Daoy (cell line): ENCODE measurements at regions not wholly inside any gene's neighbourhood (a gene's known extent, or its start where the extent isn't known, plus 50 kb on each side); places are given as distances from the start of the nearest gene placed in this dataset.
"Not testable (repeated sequence)": the region's sequence is repeated elsewhere in the genome, so short reads cannot be mapped to it uniquely, and the experiment has no call there.

Experiments used
- DNase-seq: peaks from one replicate; pipeline ENCODE4 v3.0.0-alpha.2; 2015; ENCODE audit warnings: low read depth

DNA sequence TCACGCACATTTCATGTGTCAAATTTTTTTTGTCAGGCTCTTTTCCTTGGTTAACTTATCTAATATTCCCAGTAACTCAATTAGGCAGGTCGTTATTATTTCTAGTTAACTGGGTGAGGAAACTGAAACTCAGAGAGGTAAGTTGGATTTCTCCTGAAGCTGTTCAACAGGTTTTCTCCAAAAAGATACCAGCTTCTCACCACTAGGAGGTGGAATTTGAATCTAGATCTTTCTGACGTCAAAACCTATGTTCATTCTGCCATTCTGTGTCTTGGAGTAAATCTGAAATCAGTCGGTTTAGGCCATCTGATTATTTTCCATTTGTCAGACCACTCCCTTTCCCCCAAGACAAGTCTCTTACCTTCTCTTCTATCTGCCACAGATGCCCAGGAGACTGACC, 572.9 kb downstream of the ACTL7B start:
- DNase-seq: no peak

DNA sequence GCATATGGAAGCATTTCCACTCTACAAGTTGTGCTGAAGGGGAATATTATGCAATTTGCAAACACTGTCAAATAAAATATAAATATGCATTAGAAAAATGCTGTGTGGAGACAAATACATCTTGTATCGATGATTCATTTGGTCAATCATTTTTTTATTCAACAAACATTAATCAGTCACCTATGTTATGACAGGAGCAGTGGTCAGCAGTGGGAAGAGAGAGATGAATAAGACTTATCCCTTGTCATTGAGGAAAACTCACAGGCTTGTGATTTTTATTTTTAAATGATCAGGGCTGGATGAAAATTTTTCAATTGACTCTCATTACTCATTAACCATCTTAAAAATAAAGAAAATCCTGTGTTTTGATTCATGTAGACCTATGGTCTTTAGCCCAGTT, 574.1 kb downstream of the ACTL7B start:
- DNase-seq: no peak

DNA sequence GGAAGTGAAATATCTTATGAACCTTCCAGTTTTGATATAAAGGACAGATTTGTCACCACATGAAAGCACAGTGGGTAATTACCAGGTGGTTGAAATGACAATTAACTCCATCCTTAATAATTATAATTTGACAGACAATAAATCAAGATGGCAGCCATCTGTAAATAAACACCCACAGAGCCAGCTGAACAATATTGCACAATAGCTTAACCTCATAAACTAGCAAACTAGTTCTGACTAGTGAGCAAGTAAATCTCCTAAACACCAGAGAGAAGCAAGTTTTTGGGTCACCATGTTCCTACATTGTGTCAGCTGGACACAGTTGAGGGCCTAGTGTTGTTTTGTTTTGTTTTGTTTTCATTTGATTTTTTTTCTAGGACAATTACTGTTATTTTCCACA, 577.4 kb downstream of the ACTL7B start:
- DNase-seq: no peak

DNA sequence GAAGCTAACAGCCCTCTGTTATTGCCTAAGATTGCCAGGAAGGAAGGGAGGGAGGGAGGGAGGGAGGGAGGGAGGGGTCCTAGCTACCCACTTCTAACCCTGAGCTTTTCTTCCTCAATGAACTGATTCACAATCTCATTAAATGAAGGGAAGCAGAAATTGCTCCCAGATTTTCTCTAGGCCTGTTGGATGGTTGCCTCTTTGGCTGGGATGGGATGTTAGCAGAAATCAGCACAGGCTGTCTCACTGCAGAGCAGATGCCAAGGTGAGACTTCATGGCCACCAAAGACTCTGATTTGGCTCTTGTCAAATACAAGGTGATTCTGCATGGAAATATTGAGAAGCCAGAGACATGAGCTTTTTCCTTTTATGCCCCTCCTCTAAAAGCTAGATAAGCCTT, 578.6 kb downstream of the ACTL7B start:
- DNase-seq: no peak

DNA sequence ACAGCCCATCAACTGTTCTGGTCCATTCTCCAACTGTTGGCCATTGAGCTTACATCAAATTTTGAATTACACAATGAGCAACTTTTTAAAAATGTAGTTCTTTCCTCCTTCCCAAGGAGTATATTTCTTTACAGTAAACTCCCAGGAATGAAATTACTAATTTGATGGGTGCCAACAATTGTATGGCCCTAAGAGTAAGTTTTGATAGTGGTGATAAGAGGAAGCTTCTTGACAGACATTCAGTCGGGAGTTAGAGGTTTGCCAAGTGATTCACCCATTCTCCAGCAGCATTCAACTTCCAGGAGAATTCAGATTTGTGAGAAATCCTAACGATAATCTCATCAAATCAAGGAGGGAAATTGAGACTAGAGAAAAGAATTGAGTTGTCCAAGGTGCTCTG, 579.9 kb downstream of the ACTL7B start:
- DNase-seq: no peak

DNA sequence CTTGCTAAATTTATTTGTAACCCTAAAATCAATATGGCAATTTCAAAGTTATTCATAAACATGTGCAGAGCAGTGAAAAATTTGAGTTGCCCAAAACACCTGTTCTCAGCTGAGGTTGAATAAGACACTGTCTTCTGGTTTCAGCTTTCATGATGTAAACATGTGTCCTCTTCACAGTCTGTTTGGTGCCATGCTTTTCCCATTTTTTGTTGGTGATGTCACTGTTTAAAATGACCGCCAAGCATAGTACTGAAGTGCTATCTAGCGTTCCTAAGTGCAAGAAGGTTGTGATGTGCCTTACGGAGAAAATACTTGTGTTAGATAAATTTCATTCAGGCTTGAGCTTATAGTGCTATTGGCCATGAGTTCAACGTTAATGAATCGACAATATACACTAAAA, 580.8 kb downstream of the ACTL7B start:
- DNase-seq: no peak

DNA sequence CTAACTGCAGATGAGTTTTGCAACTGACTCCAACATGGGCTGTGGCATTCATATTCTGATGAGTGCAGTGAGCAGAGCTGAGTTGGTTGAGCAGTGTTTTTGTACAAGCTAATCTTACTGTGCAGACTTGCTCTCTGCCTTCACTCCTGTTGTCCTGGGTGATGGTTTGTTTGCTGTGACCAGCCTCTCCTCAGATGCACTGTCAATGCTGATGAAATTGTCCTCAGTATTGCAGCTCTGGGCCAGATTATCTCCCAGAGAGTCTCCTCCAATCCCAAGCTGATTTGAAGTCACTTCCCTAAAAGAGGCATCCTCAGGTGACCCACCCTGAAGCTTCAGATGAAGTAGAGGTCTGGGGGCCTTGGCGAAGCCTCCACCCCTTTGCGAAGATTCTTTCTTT, 581.8 kb downstream of the ACTL7B start:
- DNase-seq: no peak

DNA sequence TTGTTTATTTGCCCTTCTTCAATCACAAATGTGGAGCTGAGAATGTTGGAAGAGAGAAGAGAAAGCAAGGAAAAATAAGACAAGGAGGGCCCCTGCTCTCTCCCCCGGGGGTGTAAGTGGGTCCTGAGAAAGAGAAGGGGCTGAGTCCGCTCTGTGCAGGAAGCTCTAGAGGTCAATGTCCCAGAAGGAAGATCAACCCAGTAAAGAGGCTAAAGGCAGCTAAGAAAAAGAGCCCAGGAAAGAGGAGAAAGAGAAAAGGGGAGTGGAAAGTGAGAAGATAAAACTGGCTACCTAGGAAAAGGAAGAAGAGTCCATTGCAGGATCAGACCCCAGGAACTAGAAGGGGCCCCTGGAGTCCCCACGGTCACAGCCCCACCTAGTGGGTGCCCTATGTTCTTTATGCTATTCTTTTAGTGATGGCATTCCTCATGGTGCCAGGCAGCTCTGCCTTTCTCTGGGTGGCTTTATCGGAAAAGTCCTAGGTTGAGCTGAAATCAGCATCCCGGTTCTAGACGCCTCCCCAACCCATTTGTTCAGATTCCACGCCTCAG, 583.4 kb downstream of the ACTL7B start:
- peak; percentile 74 for DNase-seq

DNA sequence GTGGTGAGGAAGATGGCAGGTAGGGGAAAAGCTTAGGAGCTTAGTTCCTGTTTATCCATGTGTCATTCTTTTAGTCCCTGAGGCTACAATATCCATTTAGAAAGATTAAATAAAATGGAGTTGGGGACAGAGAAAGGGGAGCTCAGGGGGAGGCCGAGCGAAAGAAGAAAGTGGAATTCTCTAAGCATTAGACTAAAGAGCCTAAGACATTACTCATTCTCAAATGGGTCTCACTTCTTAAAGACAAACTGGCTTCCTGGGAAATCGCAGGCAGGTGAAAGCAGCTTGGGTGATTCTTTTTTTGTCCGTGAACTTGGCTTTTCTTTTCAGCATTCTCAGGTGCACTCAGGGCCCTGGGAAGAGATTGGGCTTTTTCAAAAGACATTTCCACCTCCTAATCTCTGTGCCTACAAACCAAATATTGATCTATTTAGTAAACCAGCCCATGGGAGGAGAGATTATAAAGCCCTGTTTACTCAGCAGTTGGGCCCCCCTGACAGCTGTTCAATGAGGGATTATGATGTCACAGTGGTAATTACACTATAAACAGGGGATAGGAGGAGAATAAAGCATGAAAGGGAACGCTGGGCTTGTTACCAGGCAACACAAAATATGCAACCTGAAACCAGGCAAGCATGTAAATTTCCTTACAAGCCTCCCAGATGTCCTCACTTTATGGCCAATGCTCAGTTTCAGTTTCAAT, 584.0 kb downstream of the ACTL7B start:
- DNase-seq: peak; percentile 79

DNA sequence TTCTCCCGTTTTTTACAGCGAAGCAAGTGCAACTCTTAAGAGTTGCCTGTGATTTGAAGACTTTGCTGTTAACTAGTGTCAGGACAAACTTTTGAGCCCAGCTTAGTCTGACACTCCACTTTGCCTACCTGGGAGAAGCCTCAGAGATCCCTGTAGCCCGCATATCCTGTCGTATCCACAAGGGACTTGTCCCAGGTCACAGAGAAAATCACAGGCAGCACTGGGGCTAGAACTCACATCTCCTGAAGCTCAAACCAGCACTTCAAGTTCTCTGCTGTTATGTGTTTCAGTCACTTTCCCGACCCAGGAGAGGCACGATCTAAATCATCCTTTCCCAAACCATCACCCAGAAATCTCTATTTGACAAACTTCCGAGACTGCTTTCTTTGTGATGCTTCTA, 584.5 kb downstream of the ACTL7B start:
- no peak for DNase-seq

DNA sequence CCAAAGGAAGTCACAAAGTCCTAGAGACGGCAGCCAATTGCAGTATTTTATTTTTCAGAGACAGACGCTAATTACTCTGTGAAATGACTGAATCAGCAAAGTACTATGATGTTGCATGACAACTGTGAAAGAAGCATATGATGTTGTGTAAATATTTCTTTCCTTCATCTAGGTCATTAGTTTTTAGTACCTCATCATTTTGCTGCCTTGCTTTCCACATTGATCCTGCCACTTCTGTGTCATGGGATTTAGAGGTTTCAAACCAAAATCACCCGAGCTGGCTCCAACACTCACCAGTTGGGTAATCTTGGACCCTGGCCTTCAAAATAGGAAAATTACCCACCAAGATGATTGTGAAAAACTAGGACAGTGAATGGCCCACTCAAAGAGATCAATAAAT, 585.2 kb downstream of the ACTL7B start:
- no peak for DNase-seq

DNA sequence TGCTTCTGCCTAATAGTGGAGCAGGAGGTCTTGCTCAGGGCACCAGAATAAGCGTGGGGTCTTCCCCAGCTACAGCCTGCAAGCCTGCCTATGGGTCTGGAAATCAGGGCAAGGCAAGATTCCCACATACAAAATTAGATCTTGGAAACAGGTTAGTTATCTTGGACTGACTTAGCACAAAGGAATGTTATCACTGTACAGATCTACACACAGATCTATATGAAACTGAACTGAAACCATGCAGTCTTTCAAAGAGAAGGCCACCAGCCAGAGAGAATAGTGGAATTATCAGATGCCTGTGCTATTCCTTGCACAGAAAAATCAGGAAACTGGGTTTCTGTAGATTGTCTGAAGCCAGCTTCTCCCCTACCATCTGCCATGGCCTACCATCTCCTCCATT, 585.7 kb downstream of the ACTL7B start:
- peak; percentile 50 for DNase-seq

DNA sequence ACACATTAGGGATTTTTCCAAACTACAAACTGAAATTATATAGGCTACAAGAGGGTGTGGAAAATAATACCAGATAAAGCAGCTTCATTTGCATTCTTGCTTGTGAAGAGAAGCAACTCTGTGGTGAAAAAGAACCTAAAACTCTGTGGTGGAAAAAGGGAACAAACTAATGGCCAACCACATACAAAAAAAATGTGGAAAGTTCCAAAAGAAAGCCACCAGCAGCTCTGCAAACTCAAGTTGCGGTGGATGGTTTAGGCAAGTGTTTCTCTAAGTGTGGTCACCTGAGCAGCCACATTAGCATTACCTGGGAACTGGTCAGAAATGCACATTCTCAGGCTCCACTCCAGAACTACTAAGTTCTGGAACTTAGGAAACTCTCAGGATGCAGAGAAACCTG, 586.4 kb downstream of the ACTL7B start:
- DNase-seq: no peak

DNA sequence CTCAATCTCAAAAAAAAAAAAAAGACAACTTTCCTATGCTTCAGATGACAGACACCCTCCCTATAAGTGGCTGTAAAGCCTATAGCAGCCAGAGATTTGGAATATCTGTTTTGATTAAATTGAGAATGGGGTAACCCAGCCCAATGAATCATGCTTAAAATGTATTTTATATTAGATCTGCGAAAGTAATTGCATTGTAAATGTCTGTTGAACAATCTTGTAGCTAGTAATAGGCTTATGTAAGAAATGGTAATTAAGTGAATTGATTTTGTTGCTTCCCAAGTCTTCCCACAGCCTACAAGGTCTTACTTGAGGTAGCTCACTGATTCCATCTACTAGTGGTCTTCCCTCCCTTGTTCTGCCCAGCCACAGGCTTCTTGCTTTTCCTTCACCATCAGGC, 590.7 kb downstream of the ACTL7B start:
- DNase-seq: no peak

DNA sequence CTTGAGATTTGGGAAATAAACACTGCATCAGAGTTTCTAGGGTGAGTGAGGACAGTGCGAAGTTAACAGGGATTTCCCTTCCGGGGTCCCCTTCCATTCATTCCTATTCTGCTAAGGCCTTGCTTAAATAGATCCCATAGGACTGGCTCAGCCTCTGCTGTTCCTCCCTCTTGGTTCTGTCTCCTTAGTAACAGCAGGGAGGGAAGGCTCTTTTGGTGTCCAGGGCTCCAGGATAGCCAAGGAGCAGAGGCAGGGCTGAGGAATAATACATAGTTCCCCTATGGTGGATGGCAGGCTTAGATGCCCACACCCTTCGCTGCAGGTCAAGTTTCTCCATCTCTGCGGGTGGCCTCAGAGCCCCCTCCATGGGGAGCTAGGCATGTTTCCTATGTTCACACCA, 591.7 kb downstream of the ACTL7B start:
- DNase-seq: no peak

DNA sequence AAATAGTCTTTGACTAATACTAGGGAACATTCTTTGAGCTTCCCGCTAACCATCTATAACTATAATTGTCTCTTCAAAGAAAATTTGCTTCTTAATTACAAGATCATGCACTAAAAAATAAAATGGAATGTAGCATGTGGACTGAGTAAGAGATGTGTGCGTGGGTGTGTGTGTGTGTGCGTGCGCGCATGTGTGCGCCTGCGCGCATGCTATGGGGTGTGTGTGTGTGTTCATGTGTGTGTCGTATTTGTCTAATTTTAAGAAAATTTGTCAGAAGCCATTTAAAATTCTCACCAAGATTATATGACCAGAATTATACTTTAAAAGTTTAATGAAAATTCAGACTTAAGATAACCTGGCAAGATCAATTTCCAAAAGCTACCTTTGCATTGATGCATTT, 593.0 kb downstream of the ACTL7B start:
- no peak for DNase-seq

DNA sequence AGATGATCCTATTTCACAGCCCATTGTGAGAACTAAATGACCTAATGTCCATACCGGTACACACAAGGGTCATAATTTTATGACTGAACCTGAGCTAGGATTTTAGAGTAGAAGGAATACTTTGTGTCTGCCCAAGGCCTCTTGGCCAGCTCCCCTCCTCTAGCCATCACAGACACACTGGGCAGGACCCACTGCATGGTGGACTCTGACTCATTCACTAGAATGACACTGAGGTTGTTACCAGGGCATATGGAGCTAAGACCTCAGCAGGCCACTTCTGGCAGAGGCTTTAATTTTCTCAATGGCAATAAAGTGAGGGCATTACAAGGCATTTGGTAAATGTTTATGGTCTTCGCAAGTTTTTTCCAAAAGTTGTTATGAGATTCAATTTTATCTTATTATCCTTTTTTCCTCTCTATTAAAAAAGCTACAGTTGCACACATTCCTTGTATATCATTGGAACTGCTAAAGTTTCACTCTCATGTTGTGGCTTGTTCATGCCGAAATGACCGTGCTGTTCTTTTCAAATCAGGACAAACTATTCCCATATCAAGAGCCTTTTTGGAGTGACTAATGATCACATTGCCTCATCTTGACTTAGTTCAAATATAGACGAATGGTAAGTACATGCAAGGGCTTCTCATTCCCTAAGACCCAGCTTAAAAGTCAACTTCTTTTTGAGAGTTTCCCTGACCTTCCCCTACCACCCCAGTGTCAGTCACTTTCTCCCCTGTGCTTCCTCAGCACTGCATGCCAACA, 595.7 kb downstream of the ACTL7B start:
- DNase-seq: no peak

DNA sequence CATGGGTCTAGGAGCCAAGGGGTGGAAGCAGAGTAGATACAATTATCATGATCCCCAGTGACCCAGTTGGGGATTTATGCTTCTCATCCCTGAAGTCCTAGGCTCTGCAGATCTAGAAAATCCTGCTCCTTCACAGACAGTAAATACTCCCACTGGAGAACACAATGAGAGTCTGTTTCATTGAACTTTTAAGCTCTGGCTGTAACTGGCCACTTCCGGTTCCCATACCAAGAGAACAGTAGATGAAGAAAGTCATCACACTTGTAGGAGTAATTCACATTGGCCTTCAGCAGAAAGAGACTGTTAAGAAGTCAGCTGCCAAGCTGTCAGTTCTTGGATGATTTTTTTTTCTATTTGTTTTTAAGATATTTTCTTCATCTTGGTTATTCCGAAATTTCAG, 597.1 kb downstream of the ACTL7B start:
- no peak for DNase-seq

DNA sequence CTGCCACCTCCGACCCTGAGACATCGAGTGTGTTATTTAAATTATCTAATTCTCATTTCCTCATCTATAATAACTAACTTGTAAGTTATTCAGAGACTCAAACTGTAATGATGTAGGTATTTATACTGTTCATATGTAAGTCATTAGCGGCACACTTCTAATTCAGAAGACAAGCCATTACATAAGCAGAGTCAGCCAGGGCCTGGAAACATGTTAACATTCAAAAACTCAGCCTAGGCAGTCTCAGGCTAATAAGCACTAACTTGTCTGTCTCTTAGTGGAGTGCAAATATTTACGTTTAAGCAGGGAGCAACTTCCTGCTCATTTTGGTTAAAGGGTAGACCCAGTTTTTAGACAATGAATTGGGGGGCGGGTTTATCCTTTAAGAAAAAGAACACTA, 598.4 kb downstream of the ACTL7B start:
- no peak for DNase-seq

DNA sequence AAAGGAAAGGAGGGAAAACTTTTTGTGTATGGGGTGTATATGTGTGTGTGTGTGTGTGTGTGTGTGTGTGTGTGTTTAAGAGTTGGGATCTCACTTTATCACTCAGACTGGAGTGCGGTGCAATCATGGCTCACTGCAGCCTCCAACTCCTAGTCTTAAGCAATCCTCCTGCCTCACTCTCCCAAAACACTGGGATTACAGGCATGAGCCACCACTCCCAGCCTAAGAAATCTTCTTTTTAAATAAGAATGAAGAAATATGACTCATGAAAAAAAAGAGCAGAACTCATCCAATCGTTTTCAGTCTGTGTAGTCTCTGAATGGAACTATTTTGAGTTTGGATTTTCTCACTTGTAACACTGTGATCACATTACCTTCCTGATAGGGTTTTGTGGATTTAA, 601.5 kb downstream of the ACTL7B start:
- DNase-seq: no peak

DNA sequence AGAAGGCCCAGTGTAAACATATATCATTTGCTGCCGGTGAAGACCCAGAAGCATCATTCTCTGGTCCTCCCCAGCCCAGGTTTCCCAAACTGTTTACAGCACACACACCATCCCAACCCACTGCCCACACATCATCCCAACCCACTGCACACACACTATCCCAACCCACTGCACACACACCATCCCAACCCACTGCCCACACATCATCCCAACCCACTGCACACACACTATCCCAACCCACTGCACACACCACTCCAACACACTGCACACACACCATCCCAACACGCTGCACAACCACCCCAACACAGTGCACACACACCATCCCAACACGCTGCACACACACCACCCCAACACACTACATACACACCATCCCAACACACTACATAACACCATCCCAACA, 608.4 kb downstream of the ACTL7B start:
- DNase-seq: not testable (repeated sequence)

DNA sequence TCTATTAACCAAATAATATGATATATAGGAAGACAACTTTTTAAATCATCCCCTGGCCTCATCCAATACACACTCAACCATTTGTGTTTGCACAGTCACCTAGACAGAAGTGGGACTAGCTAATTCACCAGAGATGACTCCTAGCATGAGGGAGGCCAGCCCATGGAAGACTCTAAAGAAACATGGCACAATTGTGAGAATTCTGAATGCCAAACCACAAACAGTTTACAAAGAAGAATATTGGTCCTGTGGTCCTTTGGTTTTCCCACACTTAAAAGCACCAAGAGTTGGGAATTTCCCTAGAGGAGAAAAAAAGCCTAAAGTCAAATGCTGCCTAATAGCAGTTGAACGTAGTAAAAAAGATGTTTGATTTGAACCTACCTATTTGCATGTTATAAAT, 609.9 kb downstream of the ACTL7B start:
- peak; percentile 32 for DNase-seq

DNA sequence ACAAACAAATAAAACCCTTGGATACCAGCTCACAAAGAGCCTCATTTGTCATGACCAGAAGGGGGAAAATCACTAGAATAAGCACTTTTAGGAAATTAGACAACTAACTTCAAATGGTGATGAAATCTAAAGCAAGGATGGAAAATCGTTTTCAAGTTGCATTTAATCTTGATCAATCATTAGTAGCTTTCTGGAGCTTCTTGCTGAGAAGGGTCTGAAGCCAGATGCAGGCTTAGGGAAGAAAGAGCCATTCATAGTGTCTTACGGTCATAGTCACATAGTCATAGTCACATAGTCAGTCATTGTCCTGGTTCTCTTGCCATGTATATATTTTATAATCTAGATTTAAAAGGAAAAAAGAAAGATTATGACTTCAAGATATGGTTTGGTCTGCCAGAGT, 610.5 kb downstream of the ACTL7B start:
- DNase-seq: no peak
